BJ (cell line): ENCODE measurements at regions not wholly inside any gene's neighbourhood (a gene's known extent, or its start where the extent isn't known, plus 50 kb on each side); places are given as distances from the start of the nearest gene placed in this dataset.

Experiments used
- CTCF ChIA-PET: fragments of 350-600 bp; formaldehyde crosslinking; extraction: SDS; loops from one replicate; lab custom pipeline; 2021; ENCODE audit warnings: antibody characterized with exemption, inconsistent platforms; lab: Yijun Ruan, JAX
- POLR2A ChIA-PET: fragments of 300-600 bp; sonication (Branson Sonifier 250); formaldehyde crosslinking; extraction: SDS; loops from one replicate; lab custom pipeline; 2021; ENCODE audit warnings: antibody characterized with exemption; lab: Charles Lee
- DNase-seq: peaks from one replicate; pipeline ENCODE4 v3.0.0-alpha.2; 2011; ENCODE audit warnings: low read depth
- H3K27me3 ChIP-seq: 2 replicates; pipeline ENCODE4 v1.6.0; 2011; ENCODE audit warnings: low read length; ENCODE audit not compliant: control insufficient read depth, insufficient read depth
- H3K36me3 ChIP-seq: 2 replicates; pipeline ENCODE4 v1.5.1; 2011; ENCODE audit warnings: low read length; ENCODE audit not compliant: control insufficient read depth, insufficient read depth
- H3K4me3 ChIP-seq: 2 replicates; pipeline ENCODE4 v1.5.1; 2011; ENCODE audit warnings: low read depth, mild to moderate bottlenecking, control low read depth, low read length
- TF ChIP-seq, protein P1 (sequence below): IDR thresholded peaks from 2 replicates; pipeline ENCODE4 v1.5.1; 2011; ENCODE audit warnings: low read depth, mild to moderate bottlenecking, control low read depth, inconsistent platforms, low read length, moderate library complexity; ENCODE audit not compliant: insufficient read depth

DNA sequence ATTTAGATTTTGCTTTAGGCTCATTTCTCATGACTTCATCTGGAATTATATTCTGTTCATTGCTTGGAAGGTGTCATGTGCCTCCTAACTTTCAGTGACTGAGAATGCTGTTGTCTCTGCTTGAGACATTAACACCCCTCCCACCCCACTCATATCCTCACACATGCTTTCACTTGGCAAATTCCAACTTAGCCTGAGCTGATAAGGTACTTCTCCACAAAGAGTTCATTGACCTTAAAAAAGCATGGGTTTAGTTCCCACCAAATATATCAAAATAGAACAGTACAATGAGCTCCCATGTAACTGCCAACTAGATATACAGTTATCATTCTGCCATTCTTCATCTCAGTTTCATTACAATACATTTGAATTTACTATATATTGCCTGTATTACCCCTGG is 576.5 kb upstream of the ADGRL2 start:
- Histone ChIP-seq H3K36me3 (no peaks in the 10 kb centered on the region), H3K27me3 (no peaks in the 10 kb centered on the region), H3K4me3 (no peak overlapping the region)
- TF ChIP-seq, protein P1, sequence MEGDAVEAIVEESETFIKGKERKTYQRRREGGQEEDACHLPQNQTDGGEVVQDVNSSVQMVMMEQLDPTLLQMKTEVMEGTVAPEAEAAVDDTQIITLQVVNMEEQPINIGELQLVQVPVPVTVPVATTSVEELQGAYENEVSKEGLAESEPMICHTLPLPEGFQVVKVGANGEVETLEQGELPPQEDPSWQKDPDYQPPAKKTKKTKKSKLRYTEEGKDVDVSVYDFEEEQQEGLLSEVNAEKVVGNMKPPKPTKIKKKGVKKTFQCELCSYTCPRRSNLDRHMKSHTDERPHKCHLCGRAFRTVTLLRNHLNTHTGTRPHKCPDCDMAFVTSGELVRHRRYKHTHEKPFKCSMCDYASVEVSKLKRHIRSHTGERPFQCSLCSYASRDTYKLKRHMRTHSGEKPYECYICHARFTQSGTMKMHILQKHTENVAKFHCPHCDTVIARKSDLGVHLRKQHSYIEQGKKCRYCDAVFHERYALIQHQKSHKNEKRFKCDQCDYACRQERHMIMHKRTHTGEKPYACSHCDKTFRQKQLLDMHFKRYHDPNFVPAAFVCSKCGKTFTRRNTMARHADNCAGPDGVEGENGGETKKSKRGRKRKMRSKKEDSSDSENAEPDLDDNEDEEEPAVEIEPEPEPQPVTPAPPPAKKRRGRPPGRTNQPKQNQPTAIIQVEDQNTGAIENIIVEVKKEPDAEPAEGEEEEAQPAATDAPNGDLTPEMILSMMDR = no peak
- ChIA-PET POLR2A (no interaction called here), CTCF (interaction anchor here (0.9 to 1.2 kb wide), 2 partner anchors 11 to 204 kb away, joined by 3 read pairs; no protein-coding TSS in a partner anchor)
- no peak for DNase-seq

DNA sequence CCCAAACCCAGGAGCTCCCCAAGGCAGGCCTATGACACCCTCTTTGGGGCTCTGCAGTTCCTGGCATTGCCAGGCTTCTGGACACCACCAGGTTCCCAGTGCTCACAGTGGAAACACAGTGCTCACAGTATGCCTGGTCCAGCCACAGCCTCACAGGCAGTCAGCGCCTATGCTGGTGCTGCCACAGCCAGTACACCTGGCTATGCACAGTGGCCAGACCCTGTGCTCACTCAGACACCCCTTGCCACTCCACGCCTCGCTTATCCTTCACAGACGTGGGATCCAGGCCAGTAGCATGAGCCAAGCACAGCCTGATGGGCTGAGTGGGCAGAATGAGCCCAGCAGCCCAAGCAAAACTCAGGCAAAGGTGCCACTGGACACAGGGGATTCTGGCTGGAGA is 579.2 kb upstream of the ADGRL2 start:
- H3K36me3 ChIP-seq = no peaks in the 10 kb centered on the region
- ChIA-PET POLR2A (no interaction called here), CTCF (no interaction called here)
- no peak overlapping the region for H3K4me3 ChIP-seq
- TF ChIP-seq, protein P1 = no peak
- no peaks in the 10 kb centered on the region for H3K27me3 ChIP-seq
- no peak for DNase-seq

DNA sequence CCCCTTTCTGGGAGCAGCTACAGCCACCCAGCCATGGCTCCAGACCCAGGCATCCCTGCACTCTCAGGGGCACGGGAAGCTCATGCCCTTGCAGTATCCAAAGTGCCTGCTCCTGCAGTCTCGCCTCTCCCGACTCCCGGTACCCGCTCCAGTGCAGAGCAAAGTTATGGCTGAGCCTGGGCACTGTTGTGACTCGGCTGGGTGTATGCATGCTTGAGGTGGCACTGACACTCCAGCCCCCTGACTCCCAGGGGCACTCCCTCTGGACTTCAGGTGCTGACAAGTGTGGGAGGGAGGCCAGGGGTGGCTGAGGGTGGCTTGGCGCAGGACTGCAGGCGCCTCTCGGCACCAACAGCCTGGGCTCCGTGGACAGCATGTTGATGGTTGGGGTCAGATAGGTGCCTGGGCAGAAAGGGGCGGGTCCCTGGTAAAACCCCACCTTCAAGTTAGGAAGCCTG is 580.1 kb upstream of the ADGRL2 start:
- ChIA-PET POLR2A (no interaction called here), CTCF (no interaction called here)

DNA sequence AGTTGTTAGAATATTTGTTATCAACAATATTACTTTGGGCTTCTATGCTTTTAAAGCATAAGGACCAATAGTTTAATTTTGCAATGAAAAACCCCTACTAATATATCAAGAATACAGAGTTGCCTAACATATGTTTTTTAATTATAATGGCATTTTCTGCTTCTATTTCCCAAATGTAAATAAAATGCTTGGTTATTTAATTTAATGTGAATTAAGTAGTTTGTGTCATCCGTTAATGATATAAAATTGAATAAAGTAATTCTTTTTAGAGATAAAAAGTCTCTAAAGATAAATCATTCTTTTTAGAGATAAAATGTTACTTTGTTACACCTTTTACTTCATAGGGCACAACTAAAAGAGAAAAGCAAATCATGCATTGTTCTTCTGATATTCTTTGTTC is 583.7 kb upstream of the ADGRL2 start:
- TF ChIP-seq, protein P1 = no peak

More for the DNA sequence above, 580.1 kb upstream of the ADGRL2 start:
- no peaks in the 10 kb centered on the region for H3K36me3 ChIP-seq
- DNase-seq = no peak
- TF ChIP-seq, protein P1 = no peak
- H3K27me3 ChIP-seq = no peaks in the 10 kb centered on the region
- no peak overlapping the region for H3K4me3 ChIP-seq

DNA sequence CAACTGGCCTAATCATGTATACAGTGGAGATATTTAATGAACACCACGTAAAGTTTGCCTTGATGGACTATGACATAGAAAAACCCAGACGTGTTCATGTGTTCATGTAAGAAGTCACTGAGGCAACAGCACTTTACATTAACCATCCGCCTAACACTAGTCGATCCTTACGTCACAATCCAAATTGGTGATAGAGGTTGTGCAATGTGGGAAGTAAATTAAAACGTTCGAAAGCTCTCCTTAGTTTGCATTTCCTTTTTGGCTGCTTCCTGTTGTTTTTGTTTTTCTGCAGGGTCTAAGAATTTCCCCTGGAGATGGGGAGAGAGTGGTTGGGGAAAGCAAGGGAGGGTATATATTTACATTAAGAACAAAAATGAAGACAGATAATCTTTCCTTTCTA is 587.5 kb upstream of the ADGRL2 start:
- Histone ChIP-seq H3K4me3 (no peak overlapping the region), H3K27me3 (no peaks in the 10 kb centered on the region; the same call in 1 of the 2 replicates), H3K36me3 (no peaks in the 10 kb centered on the region)
- TF ChIP-seq, protein P1 = no peak
- no peak for DNase-seq
- POLR2A ChIA-PET = no interaction called here
- CTCF ChIA-PET = interaction anchor here (0.6 to 1.2 kb wide), 2 partner anchors 11 to 177 kb away, joined by 3 read pairs; no protein-coding TSS in a partner anchor

More for the DNA sequence above, 583.7 kb upstream of the ADGRL2 start:
- H3K4me3 ChIP-seq = no peak overlapping the region
- ChIA-PET CTCF (no interaction called here), POLR2A (no interaction called here)
- no peaks in the 10 kb centered on the region for H3K36me3 ChIP-seq
- no peak for DNase-seq
- no peaks in the 10 kb centered on the region for H3K27me3 ChIP-seq
